GM10248 (cell line): ENCODE measurements at regions not wholly inside any gene's neighbourhood (a gene's known extent, or its start where the extent isn't known, plus 50 kb on each side); places are given as distances from the start of the nearest gene placed in this dataset.

Source experiments
- CTCF ChIA-PET: fragments of 300-600 bp; sonication (Branson Sonifier 250); formaldehyde crosslinking; extraction: SDS; loops from one replicate; lab custom pipeline; 2021; ENCODE audit warnings: antibody characterized with exemption; lab: Yijun Ruan, JAX
- POLR2A ChIA-PET: fragments of 350-650 bp; sonication (Branson Sonifier 250); formaldehyde crosslinking; extraction: SDS; loops from one replicate; lab custom pipeline; 2020; ENCODE audit warnings: antibody characterized with exemption; lab: Yijun Ruan, JAX
- DNase-seq: peaks from one replicate; pipeline ENCODE4 v3.0.0; 2012; ENCODE audit errors: extremely low spot score
- TF ChIP-seq, protein P1 (sequence below): IDR thresholded peaks from 2 replicates; pipeline ENCODE4 v1.5.1; 2012; ENCODE audit warnings: mild to moderate bottlenecking, low read depth; ENCODE audit errors: extremely low read depth, missing control alignments, control extremely low read depth

DNA sequence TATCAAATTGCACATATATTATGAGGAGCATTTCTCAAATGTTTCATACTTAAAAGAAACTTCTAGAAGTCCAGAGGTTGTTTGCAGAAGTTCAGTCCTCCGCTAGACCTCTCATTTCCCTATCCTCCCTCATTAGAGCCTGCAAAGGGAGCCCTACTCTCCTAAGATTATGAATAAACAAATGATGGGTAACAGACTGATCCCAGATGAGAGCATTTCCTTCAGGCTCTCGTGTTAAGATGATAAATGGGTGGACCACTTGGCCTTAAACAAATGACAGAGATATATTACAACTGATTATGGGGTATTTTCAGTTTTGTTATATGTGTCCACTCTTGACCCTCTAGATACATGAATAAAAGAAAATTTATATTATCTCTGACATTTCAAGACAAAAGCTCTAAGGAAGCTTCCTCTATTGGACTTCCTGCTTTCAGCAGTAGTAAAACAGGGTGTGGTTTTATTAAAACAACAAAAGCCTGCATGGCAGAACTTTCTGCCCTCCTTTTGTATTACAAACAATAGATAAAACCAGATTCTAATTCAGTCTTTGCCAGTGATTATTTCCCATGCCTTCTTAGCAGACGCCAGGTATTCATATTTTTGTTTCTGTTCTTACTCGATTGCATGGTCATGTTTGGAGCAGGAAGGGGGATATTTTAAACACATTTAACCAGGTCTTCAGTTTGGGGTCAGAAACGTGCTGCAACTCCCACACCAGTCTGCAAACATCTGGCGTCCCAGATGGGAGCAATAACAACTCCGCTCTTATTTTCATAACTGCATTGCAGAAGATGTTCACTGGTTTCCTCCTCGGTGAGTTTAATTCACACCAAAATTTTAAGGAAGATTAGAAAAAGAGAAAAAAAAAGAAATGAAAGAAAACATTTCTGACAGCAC lies 52.4 kb upstream of the FAM204A start:
- ChIA-PET CTCF (no interaction called here), POLR2A (no interaction called here)
- TF ChIP-seq, protein P1, sequence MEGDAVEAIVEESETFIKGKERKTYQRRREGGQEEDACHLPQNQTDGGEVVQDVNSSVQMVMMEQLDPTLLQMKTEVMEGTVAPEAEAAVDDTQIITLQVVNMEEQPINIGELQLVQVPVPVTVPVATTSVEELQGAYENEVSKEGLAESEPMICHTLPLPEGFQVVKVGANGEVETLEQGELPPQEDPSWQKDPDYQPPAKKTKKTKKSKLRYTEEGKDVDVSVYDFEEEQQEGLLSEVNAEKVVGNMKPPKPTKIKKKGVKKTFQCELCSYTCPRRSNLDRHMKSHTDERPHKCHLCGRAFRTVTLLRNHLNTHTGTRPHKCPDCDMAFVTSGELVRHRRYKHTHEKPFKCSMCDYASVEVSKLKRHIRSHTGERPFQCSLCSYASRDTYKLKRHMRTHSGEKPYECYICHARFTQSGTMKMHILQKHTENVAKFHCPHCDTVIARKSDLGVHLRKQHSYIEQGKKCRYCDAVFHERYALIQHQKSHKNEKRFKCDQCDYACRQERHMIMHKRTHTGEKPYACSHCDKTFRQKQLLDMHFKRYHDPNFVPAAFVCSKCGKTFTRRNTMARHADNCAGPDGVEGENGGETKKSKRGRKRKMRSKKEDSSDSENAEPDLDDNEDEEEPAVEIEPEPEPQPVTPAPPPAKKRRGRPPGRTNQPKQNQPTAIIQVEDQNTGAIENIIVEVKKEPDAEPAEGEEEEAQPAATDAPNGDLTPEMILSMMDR: no peak
- no peak for DNase-seq

DNA sequence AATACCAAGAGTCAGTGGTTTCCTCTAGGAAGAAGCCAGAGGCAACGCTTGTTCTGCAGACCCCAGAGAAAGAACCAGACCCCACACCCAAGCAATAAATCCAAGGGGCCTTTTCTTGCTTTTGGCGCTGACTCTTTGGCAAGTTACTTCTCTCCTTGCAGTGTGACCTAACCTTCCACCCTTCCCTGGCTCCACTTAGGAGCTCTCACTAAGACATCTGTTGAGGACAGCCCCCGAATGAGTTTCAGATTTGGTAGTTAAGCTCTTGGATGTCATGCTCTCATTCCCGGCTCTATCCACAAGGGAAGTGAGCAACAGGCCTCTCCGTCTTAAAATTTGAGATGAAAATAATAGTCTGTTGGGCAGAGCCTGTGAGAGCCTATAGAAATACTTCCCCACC lies 50.6 kb upstream of the FAM204A start:
- TF ChIP-seq, protein P1: no peak
- ChIA-PET CTCF (interaction anchor here (0.7 to 1.6 kb wide), 4 partner anchors 8 to 18 kb away, joined by 4 read pairs; no protein-coding TSS in a partner anchor), POLR2A (no interaction called here)
- DNase-seq: no peak
